SKM-1 (cell line): ENCODE measurements at regions not wholly inside any gene's neighbourhood (a gene's known extent, or its start where the extent isn't known, plus 50 kb on each side); places are given as distances from the start of the nearest gene placed in this dataset.

Experiments used
- DNase-seq: peaks from one replicate; lab custom pipeline; 2025; ENCODE audit not compliant: unreplicated experiment; lab: John Stamatoyannopoulos, UW

GRCh38 chr21:16169102-16169511 is 439.3 kb downstream of the USP25 start:
- DNase-seq: no peak

- DNase-seq: no peak
These were observed 440.0 kb downstream of the USP25 start for GRCh38 chr21:16169779-16170178.

DNA sequence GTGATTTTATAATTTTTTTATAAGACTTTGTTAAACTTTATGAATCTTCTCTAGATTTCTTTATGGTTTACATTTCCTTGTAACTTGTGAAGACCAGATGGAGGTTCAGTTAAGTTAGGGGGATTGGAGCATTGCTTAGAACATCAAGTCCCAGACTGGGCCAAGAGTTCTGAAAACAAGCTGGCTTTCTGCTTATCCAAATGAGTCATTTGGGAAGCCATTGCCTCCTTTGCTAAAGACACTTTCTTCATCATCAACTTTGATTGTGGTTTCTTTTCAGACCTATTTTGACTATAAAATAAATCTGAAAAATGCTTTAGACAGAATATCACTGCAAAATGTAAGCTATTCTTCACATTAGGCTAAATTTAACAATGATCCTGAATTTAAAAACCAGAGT is 446.8 kb downstream of the USP25 start:
- no peak for DNase-seq

- DNase-seq: no peak
These were observed 447.8 kb downstream of the USP25 start for GRCh38 chr21:16177532-16177931.

- no peak for DNase-seq
These were observed 450.0 kb downstream of the USP25 start for GRCh38 chr21:16179773-16180172.

DNA sequence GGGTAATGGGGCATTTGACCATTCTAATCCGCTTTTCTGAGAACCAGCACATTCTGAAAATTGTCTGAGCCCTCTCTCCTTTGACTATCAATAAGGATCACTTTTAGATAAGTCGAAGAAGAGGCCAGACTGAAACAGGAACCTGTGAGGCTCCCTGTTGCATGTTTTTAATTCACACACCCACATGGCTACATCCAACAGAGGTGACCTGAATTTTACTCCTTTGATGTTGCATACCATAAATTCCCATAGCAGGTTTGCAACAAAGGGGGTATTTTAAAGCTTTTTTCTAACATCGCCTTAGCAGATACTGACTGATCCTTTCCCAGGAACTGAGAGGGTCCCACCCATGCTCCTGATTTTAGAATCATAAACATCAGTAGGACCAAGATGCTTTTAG is 450.8 kb downstream of the USP25 start:
- DNase-seq: no peak

- no peak for DNase-seq
These were observed 451.2 kb downstream of the USP25 start for GRCh38 chr21:16181018-16181417.

- DNase-seq: no peak
These were observed 456.0 kb downstream of the USP25 start for GRCh38 chr21:16185766-16186165.

- no peak for DNase-seq
These were observed 457.0 kb downstream of the USP25 start for GRCh38 chr21:16186742-16187141.

- no peak for DNase-seq
These were observed 458.0 kb downstream of the USP25 start for GRCh38 chr21:16187603-16188301.

GRCh38 chr21:16192902-16193301 is 463.1 kb downstream of the USP25 start:
- no peak for DNase-seq

GRCh38 chr21:16193496-16194094 is 463.8 kb downstream of the USP25 start:
- DNase-seq: no peak

GRCh38 chr21:16194095-16194787 is 464.5 kb downstream of the USP25 start:
- peak; percentile 94 for DNase-seq

- no peak for DNase-seq
These were observed 465.2 kb downstream of the USP25 start for GRCh38 chr21:16194788-16195537.

DNA sequence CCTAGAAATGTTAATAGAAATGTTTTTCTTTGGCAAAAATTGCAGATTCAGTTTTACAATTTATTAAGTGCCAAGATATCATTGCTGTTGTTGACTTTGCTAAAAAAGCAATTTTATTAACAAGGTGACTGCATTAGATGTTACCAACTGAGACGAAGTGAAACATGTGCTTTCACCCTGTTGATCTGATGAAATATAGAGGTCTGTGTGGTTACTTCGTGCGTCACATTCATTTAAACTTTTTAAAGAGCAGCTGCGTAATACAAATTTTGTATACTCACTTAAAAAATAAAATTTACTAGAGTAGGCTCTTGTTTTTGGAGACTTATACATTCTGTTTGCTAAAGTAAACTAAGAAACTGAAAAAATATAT is 465.7 kb downstream of the USP25 start:
- peak; percentile 14 for DNase-seq

- DNase-seq: no peak
These were observed 466.2 kb downstream of the USP25 start for GRCh38 chr21:16196001-16196400.

- DNase-seq: no peak
These were observed 468.8 kb downstream of the USP25 start for GRCh38 chr21:16198546-16198945.

DNA sequence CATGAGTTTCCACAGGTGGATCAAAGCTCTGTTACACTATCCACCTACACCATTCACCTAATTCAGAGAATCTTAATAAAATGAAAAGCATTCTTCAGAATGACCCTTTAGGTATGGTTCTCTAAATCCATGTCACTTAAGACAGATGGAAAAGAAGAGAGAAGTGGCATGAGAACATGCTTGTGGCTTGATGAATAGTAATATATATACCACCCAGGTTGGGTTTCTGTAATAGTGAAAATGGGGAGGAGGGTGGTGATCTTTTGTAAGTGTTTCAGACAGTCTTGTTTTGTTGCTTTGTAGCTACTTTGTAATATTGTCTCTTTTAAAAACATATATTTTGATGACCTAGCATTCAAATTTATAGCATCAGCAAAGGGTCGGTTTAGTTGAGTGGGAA is 469.8 kb downstream of the USP25 start:
- DNase-seq: no peak

DNA sequence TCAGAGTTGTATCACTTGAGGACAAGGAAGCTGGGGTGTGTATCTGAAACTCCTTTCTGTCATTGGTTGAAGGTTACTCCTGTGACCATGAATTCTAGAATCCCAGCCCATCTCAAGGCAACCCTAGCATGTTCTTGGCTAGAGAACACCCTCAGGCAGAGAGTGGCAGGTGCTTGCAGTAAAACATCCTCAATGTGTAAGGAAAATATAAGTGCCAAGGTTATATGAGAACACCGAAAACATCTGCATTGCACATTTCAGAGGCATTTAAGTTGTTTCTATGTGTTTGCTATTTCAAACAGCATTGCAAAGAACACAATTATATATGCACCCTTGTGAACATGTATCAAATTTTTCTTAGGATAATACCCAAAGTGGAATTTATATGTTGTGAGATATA is 471.9 kb downstream of the USP25 start:
- DNase-seq: no peak

- DNase-seq: no peak
These were observed 475.7 kb downstream of the USP25 start for GRCh38 chr21:16205527-16205926.
